Spleen (tissue), 7 donors: ENCODE measurements at regions not wholly inside any gene's neighbourhood (a gene's known extent, or its start where the extent isn't known, plus 50 kb on each side); places are given as distances from the start of the nearest gene placed in this dataset.

Source experiments
- POLR2AphosphoS5 ChIP-seq, 3 donors: sonication (generic); formaldehyde crosslinking; IDR thresholded peaks; one replicate each; pipeline ENCODE4 v1.5.1; 2017; ENCODE audit warnings: antibody characterized with exemption in 3 of 3
- TF ChIP-seq, protein P1 (sequence below), 11 experiments: fragments of 200-600 bp in 7 of 11; fragments of 450-650 bp in 4 of 11; sonication (generic) in 4 of 11; IDR thresholded peaks in 8 of 11; conservative IDR thresholded peaks in 3 of 11; 1 replicate in 7 of 11; 2 replicates in 4 of 11; pipeline versions ENCODE4 v1.4.0 to v1.8.0; 2016 to 2021; ENCODE audit warnings: antibody characterized with exemption in 11 of 11, inconsistent platforms in 4 of 11, mild to moderate bottlenecking in 1 of 11
- donor health status: DM: no; HTN: no; CAD: no; lungs with moderate emphysema.
- donor health status: DM: no; HTN: no; CAD: no.
- donor health status: DM: no; HTN: no; CAD: no.

GRCh38 chr10:16063350-16063749 is 203.0 kb upstream of the MINDY3 start:
- TF ChIP-seq, protein P1, sequence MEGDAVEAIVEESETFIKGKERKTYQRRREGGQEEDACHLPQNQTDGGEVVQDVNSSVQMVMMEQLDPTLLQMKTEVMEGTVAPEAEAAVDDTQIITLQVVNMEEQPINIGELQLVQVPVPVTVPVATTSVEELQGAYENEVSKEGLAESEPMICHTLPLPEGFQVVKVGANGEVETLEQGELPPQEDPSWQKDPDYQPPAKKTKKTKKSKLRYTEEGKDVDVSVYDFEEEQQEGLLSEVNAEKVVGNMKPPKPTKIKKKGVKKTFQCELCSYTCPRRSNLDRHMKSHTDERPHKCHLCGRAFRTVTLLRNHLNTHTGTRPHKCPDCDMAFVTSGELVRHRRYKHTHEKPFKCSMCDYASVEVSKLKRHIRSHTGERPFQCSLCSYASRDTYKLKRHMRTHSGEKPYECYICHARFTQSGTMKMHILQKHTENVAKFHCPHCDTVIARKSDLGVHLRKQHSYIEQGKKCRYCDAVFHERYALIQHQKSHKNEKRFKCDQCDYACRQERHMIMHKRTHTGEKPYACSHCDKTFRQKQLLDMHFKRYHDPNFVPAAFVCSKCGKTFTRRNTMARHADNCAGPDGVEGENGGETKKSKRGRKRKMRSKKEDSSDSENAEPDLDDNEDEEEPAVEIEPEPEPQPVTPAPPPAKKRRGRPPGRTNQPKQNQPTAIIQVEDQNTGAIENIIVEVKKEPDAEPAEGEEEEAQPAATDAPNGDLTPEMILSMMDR (IDR thresholded peaks at IDR 0.05 in 8 of 11, conservative IDR thresholded peaks at IDR 0.05 in 3 of 11): no peak
- TF ChIP-seq POLR2AphosphoS5 (IDR thresholded peaks at IDR 0.05): no peak
